HG03520 (cell line): ENCODE measurements at regions not wholly inside any gene's neighbourhood (a gene's known extent, or its start where the extent isn't known, plus 50 kb on each side); places are given as distances from the start of the nearest gene placed in this dataset.
"Not testable (repeated sequence)": the region's sequence is repeated elsewhere in the genome, so short reads cannot be mapped to it uniquely, and the experiment has no call there.

Source experiments
- ATAC-seq: cut with Tn5 transposase; IDR thresholded peaks from one replicate; pipeline ENCODE4 v1.9.1; 2021; ENCODE audit warnings: mild to moderate bottlenecking, moderate library complexity; ENCODE audit not compliant: unreplicated experiment

DNA sequence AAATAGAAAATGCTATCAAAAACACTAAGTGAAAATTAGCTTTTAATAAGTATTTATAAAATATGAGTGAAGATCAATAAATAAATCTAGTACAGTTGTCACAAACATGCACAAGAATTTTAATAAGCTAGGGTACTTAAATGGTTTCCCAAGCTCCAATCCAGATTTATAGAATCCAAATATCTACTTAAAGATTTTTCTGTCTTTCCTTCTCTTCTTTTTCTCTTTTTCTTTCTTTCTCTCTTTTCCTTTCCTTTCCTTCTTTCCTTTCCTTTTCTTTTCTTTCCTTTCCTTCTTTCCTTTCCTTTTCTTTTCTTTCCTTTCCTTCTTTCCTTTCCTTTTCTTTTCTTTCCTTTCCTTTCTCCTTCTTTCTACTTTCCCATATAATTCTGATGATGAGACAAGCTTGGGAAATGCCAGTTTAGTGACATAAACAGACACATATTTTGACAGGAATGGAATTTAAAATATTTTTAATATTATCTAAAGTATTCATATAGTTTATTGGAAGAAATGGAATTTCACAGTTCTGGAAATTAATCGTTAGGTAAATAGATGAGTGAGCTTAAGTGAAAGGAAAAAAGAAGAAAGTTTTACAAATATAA lies 832.8 kb downstream of the NR2F1-AS1 start:
- ATAC-seq: no peak

DNA sequence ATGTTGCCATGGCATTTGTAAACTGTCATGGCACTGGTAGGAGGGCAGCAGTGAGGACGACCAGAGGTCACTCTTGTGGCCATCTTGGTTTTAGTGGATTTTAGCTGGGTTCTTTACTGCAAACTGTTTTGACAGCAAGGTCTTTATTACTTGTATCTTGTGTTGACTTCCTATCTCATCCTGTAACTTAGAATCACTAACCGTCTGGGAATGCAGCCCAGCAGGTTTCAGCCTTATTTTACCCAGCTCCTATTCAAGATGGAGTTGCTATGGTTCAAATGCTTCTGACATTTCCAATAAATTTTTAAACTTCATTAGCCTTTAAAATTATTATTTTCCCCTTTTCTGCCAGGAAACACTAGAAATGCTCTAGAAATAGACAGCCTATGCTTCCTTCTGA lies 839.1 kb downstream of the NR2F1-AS1 start:
- ATAC-seq: no peak

DNA sequence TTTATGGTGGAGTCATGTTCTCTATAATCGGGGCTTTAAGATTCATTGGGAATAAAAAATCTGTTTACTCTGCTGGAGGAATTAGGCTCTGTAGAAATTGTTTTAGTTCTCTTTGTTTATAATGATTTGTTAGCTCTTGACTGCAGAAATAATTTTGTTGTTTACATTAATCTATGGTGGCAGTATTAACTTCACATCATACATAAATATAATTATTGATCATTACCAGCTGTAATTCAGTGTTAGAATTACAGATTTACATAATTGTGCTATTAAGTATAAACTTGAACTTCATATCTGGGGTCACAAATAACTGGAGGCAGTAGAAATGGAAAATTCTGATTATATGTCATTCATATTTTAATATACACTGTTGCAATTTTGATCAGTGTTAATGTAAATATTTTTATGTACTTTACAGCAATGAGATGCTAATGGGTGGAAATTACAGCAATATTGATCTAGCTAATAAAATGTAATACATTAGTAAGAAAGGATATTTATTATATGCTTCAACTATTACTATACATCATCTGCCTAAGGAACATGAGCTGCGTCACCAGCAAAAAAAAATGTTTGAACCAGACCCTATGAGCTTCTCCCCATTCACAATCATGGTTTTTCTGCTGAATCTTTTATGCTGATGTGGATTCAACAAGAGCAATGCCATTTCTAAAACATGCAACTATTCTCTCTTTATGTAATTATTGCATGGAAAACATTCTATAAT lies 846.6 kb downstream of the NR2F1-AS1 start:
- no peak for ATAC-seq

DNA sequence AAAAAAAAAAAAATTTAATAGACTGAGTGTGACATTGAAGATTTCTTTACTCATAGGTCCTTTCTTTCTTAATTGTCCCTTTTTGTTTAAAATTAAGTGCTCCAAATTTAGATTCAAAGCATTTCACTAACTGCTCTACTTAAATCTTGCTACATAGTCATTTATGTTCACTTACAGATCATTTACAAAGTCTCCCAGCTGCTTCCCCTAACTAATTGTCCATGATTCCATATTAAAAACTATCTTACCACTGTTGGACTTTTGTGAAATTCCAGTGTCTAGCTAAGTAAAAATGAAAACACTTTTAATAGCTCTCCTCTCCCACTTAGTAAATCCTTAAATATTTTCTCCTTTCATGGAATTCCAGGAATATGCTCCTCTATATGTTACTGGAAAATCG lies 850.5 kb downstream of the NR2F1-AS1 start:
- no peak for ATAC-seq

DNA sequence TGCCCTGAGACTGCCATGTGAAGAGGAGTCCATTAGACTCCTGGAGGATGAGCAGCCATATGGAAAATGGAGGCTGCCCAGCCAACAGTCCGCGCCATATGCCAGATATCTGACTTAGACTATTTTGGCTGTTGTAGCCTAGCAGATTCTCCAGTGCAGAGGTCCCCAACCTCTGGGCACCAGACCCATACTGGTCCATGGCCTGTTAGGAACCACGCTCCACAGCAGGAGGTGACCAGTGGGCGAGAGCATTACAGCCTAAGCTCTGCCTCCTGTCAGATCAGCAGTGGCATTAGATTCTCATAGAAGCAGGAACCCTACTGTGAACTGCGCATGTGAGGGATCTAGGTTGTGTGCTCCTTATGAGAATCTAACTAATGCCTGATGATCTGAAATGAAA lies 851.9 kb downstream of the NR2F1-AS1 start:
- ATAC-seq: no peak

DNA sequence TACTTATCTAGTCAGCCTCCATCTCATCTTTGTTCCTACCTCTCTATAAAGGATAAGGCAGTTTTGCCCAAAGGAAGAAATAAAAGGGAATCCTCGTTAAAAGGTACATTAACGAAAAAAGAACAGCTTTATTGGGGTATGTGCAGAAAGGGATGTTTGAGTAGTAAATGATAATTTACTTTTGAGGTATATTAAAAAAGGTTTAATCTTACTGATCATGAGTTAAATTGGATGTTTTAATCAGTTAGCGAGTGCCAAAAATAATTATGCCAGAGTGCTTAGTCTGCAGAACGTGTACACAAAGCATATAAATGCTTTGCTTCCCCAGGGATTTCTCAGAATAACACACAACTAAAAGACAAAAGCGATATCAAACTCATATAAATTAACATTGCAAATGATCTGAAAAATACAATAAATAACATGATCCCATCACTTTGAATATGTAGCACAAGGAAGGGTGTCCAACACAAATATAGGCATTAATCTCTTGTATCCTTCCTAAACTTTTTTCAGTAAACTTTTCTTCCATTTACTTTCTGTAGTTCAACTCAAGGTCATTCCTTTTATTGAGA lies 865.0 kb downstream of the NR2F1-AS1 start:
- no peak for ATAC-seq

DNA sequence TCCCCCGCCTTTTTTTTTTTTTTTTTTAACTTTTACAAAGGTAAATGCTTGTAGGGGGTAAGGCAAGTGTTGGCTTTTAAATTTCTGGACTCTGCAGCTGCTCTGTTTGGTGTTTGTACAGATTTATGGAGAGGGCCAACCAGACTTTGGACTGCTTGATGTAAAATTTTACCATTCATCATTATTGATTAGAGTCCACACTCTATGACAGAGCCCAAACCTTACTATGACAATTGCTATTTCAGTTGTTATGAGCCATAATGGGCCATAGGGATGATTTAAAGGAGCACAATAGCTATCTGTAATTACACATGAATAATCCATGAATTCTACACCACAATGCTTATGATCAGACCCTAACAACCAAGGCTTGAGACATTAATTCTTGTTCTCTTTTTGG lies 867.2 kb downstream of the NR2F1-AS1 start:
- no peak for ATAC-seq

DNA sequence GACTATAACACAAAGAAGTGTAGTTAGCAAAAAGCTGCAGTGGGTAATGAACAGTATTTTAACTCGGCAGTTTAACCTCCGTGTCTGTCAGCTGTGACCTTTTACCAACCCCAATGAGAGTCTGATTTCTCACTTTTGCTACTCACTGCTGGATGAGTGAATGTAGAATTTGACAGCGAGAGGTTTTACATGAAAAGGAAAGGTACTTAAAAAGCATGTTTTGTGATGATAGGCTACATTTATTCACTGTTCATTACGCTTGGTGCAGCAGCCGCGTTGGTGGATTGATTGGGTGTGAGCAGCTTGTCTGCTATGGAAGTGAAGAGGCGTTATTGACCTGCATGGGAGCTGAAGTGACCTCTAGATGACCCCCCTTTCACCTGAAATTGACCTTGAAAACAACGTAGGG lies 867.7 kb downstream of the NR2F1-AS1 start:
- ATAC-seq: no peak

DNA sequence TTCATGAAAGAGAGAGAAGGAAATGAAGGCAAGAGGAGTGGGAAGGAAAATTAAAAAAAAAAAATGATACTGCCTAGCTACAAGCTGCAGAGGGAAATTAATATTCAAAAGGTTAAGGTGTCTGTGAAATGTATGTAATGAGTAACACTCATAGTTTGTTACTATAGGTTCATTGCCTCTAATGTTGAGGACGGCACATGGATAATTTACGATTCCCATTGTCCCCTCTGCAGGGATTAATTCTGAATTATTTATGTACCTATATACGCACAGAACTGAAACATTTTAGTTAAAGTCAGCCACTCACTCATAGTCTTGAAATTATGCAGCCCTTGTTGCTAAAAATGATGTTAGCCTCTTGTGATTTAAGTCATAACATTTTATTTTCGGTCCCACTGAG lies 869.1 kb downstream of the NR2F1-AS1 start:
- ATAC-seq: no peak

DNA sequence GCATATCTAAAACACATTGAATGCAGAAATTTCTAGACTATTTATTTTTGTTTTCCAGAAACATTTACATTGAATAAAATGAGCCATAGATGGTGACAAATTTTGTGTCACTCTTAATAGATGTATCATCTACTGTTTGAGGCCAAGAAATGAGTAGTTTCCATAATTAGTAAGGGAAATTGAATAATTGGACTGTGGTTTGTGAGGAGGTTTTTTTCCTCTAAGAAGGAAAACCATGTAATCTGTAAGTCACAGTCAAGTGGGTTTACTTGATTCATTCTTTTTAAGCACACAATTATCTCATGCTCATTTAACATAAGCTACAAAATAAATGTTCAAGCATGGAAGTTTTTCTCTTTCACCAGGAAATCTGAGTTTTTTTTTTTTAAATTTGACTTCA lies 876.4 kb downstream of the NR2F1-AS1 start:
- no peak for ATAC-seq

DNA sequence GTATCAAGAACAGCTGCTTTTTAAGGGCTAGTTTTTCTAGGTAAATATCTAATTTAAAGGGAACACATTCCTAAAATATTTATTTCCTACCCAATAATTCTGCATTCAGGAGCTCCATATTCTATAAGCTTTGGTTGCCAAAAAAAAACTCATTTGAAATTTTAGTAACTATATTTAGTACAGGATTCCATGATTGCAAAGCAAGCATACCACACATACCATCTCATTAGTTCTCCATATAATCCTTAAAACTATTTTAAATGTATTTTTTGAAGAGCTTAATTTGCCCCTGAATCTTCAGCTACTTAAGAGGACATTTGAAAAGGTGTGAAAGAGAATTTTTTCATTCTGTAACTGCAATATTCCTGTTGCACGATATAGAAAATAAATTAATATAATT lies 877.0 kb downstream of the NR2F1-AS1 start:
- ATAC-seq: no peak

DNA sequence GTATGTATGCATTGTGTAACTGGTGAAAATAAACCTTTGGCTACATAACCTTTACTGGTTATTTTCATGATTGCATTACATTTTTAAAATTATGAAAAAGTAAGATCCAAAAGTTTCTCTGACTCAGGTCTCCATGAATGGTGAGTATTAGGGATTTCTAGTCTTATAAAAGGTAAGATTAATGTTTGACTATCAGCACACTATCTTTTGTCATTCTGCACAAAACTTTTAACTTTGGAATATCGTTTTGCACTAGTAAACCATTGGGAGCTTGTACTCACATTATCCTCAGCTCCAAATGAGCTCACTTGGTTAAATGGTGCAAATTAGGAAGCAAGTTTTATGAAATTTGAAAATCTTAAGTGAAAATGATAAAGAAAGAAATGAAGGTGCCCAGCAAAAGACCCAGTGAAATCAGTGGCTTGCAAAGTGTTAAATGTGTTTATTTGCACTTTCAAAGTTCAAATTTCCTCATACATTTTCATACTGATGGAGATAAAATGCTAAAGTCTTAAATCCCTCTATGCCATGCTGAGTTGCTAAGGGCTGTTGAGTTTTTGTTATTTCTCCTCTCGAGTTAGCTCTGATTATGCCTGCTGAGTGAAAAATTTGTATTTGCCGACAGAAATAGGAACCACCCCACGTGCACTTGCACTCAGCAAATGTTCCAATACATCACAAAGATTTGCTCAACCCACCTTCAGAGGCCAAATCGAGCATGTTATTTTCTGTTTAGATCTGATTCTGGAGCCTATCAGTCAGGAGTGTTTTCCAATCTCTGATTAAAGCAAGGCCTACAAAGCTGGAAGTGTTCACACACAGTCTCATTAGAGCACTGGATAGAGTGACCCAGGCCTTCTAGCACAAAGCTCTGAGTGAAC lies 885.7 kb downstream of the NR2F1-AS1 start:
- ATAC-seq: no peak

DNA sequence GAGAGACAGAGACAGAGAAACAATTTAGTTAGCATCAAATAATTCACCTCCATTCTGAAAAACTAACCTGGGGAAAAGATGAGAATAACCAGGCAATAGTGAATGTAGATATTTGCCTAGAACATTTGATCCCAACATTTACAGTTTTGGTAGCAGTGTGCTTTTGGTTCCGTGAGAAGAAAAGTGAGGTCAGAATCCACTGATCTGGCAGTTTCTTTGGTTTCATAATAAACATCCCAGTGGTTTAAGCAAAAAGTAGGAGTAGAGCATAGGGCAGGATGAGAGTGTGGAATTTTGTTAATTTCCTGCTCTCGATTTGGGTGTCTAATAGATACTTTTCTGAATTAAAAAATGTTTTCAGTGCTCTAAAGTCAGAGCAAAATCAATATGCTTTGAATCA lies 887.0 kb downstream of the NR2F1-AS1 start:
- ATAC-seq: no peak

DNA sequence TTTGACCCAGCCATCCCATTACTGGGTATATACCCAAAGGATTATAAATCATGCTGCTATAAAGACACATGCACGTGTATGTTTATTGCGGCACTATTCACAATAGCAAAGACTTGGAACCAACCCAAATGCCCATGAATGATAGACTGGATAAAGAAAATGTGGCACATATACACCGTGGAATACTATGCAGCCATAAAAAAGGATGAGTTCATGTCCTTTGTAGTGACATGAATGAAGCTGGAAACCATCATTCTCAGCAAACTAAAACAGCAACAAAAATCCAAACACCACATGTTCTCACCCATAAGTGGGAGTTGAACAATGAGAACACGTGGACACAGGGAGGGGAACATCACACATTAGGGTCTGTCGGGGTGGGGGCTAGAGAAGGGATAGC lies 889.1 kb downstream of the NR2F1-AS1 start:
- not testable (repeated sequence) for ATAC-seq

DNA sequence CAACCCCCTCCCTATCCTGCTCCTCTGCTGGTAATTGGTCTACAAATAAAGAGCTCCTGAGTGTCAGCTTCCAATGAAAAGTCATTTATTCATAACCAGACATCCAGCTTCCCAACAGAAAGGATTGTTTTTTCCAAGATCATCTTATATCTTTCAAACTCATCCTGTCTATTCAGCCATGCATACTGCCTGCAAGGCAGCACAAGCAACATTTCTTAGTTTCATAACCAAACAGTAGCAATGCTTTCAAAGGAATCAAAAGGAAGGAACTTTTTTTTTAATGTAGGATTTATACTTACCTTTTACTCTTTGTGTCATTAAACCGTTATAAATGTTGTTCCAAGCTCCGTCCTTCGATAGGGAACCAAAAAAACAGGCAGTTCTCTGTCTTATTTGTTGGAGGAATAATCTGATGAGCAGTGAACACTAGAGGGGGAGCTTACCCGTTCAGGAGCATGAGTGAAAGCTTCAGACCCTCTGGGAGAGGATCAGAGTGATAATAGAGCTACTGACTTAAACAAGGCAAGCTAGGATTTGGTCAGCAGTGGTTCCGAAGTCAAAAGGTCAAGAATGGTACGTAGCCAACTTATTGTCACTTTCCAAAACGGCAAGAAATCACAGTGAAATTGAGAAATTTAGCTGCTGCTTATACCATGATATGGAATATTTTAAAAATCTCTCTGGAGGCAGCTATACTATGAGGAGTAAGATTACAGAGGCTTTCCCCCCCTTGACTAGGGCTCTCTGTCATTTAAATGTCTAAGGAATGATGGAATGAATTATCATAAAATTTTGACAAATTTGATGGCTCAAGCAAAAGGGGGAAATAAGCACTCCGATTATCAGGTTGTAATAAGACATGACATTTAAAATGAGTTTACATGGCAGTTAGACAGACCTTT lies 892.9 kb downstream of the NR2F1-AS1 start:
- ATAC-seq: no peak

DNA sequence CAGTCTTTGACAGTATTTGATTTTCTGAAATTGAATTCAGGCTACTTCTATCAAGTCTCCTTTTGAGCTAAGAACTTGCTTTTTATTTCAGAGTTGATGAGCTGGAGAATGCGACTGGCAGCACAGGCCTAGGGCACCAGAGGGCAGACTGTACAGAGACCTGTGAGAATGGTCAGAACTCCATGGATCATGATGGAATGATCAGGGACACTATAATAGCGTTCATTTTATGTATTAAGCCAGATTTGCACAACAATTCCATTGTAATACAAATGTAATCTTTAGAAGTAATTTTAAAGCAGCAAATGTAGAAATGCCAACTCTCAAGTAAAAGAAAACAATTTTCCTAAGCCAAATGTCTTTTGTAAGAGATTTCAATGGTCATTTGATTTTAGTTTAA lies 902.4 kb downstream of the NR2F1-AS1 start:
- no peak for ATAC-seq

DNA sequence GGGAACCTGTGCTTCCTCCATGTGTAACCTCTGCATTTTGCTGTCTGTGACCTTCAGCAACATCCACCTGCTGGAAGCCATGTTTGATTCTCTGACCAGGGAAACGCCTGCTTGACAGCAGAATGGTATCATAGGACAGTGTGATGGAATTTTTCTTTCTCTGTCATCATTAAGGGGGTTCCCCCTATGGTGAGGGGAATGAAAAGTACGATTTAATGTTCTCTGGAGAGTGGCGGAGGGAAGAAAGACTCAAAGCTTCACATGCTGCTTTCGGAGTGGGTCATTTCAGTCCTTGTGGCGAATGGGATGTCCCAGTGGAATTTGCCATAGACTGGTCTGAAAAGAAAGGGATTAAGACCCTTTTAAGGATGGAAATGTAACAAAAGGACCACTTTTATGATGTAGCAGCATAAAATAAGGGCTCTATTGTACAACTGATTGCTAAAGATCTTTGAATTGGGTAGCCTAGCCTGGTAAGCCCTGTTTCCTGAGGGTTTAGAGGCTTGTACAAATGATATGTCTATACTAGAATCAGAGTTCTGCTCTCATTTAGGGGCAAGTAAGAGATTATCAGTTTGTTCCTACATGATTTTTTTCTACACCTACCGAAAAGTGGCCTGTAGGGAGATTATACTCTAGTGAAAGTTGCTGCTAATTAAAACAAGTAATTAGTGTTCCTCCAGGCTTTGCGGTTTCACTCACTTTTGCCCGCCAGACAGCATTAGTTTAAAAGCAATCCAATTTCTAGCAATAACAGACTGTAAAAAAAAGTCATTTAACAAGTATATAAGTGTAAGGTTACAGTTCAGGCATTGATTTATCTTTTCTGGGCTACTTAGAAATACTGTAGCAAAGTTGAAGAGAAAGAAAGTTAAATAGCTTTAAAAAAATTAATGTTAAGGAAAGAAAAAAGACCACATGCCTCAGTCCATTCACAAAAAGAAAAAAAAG lies 904.5 kb downstream of the NR2F1-AS1 start:
- ATAC-seq: no peak

DNA sequence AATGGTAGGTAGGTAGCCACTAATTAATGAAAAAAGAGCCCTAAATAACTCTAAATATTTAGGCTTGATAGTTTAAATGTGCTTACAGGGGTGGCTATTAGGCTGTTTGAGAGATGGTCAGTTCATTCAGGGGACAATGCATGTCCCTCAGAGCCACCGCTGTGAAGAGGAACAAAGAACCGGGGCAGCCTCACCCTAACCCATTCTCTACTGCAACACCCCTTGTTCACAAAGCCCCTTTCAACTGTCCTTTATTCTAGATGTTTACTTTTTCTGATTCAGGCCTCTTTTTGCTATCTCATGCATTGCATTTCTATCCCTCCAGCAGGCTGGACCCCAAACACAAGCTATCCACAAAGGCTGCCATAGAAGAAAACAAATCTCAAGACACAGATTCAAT lies 906.7 kb downstream of the NR2F1-AS1 start:
- no peak for ATAC-seq

DNA sequence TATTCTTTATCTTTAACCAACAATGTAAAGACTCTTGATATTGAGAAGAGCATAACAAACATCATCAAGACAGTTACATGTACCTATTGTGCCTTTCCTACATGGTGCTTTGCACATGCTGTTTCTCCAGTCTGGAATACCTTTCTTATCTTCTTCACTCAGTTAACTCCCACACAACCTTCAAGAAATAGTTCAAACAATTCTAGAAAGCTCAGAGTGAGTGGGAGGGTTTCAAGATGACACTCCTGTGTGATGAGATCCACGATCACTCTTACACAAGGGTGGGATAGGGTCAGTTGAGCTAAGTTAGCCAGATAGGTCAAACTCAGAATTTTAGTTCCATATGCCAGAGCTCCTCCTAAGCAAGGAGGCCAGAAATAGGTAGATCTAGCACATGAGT lies 915.5 kb downstream of the NR2F1-AS1 start:
- ATAC-seq: no peak
